ENCODE measurements at regions not wholly inside any gene's neighbourhood (a gene's known extent, or its start where the extent isn't known, plus 50 kb on each side); places are given as distances from the start of the nearest gene placed in this dataset.

- no peak for DNase-seq (ENCODE audit: low spot score)
Observed at GRCh38 chr2:128813352-128814034, 494.8 kb upstream of the HS6ST1 start.

- DNase-seq (ENCODE audit: low spot score): no peak
Observed at GRCh38 chr2:128815248-128815647, 496.6 kb upstream of the HS6ST1 start.

GRCh38 chr2:128817171-128817570, 498.5 kb upstream of the HS6ST1 start:
- DNase-seq (ENCODE audit: low spot score): no peak

GRCh38 chr2:128817813-128818212, 499.1 kb upstream of the HS6ST1 start:
- DNase-seq (ENCODE audit: low spot score): no peak

- no peak for DNase-seq (ENCODE audit: low spot score)
Observed at GRCh38 chr2:128818248-128818647, 499.6 kb upstream of the HS6ST1 start.

GRCh38 chr2:128818704-128819491, 500.2 kb upstream of the HS6ST1 start:
- no peak for DNase-seq (ENCODE audit: low spot score)

- no peak for DNase-seq (ENCODE audit: low spot score)
Observed at GRCh38 chr2:128820452-128820851, 501.8 kb upstream of the HS6ST1 start.

GRCh38 chr2:128821010-128821409, 502.3 kb upstream of the HS6ST1 start:
- no peak for DNase-seq (ENCODE audit: low spot score)

GRCh38 chr2:128832946-128833663, 514.4 kb upstream of the HS6ST1 start:
- DNase-seq (ENCODE audit: low spot score): no peak

GRCh38 chr2:128833664-128834027, 515.0 kb upstream of the HS6ST1 start:
- no peak for DNase-seq (ENCODE audit: low spot score)

GRCh38 chr2:128834207-128834879, 515.7 kb upstream of the HS6ST1 start:
- DNase-seq (ENCODE audit: low spot score): no peak

- DNase-seq (ENCODE audit: low spot score): no peak
Observed at GRCh38 chr2:128834880-128835252, 516.2 kb upstream of the HS6ST1 start.

GRCh38 chr2:128835342-128835855, 516.7 kb upstream of the HS6ST1 start:
- no peak for DNase-seq (ENCODE audit: low spot score)

- DNase-seq (ENCODE audit: low spot score): no peak
Observed at GRCh38 chr2:128835974-128836373, 517.3 kb upstream of the HS6ST1 start.

- no peak for DNase-seq (ENCODE audit: low spot score)
Observed at GRCh38 chr2:128836559-128837100, 518.0 kb upstream of the HS6ST1 start.

GRCh38 chr2:128838244-128838643, 519.6 kb upstream of the HS6ST1 start:
- no peak for DNase-seq (ENCODE audit: low spot score)

GRCh38 chr2:128841803-128842202, 523.1 kb upstream of the HS6ST1 start:
- no peak for DNase-seq (ENCODE audit: low spot score)

GRCh38 chr2:128867311-128867710, 548.6 kb upstream of the HS6ST1 start:
- no peak for DNase-seq (ENCODE audit: low spot score)

- peak; percentile 62 for DNase-seq (ENCODE audit: low spot score)
Observed at GRCh38 chr2:128867936-128868636, 549.4 kb upstream of the HS6ST1 start.

GRCh38 chr2:128868686-128869551, 550.3 kb upstream of the HS6ST1 start:
- DNase-seq (ENCODE audit: low spot score): no peak
